Fibroblast of pulmonary artery (primary cell): ENCODE measurements at regions not wholly inside any gene's neighbourhood (a gene's known extent, or its start where the extent isn't known, plus 50 kb on each side); places are given as distances from the start of the nearest gene placed in this dataset.

Source experiments
- DNase-seq: peaks from one replicate; pipeline ENCODE4 v3.0.0-alpha.2; 2010; ENCODE audit warnings: low read depth
- H3K4me3 ChIP-seq: replicated peaks from 2 replicates; pipeline ENCODE4 v1.5.1; 2011; ENCODE audit warnings: low read depth, mild to moderate bottlenecking, control low read depth, low read length, moderate library complexity
- TF ChIP-seq, protein P1 (sequence below): IDR thresholded peaks from 2 replicates; pipeline ENCODE4 v1.5.1; 2011; ENCODE audit warnings: mild to moderate bottlenecking, control low read depth, low read length, inconsistent platforms; ENCODE audit errors: missing control alignments

- TF ChIP-seq, protein P1, sequence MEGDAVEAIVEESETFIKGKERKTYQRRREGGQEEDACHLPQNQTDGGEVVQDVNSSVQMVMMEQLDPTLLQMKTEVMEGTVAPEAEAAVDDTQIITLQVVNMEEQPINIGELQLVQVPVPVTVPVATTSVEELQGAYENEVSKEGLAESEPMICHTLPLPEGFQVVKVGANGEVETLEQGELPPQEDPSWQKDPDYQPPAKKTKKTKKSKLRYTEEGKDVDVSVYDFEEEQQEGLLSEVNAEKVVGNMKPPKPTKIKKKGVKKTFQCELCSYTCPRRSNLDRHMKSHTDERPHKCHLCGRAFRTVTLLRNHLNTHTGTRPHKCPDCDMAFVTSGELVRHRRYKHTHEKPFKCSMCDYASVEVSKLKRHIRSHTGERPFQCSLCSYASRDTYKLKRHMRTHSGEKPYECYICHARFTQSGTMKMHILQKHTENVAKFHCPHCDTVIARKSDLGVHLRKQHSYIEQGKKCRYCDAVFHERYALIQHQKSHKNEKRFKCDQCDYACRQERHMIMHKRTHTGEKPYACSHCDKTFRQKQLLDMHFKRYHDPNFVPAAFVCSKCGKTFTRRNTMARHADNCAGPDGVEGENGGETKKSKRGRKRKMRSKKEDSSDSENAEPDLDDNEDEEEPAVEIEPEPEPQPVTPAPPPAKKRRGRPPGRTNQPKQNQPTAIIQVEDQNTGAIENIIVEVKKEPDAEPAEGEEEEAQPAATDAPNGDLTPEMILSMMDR: no peak
- no peak overlapping the region for H3K4me3 ChIP-seq
- DNase-seq: no peak
These were observed 164.9 kb upstream of the PRNP start for GRCh38 chr20:4521170-4521968.

DNA sequence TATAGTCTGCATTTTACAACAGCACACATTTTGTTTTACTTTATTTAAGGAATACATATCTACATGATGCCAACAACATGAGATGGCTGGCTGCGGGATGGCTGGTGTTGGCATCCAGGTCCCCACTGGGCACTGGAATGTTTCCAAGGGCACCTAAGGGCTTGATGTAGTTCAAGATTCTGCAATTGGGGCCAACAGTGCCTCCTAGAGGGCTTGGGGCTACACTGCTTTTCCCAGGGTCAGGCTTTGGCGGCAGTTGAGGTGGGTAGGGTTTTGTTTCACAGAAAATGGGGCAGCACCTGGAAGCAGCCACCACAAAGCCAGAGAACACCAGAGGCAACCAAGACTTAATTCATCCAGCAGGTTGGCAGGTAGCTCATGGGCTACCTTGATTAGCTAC lies 166.7 kb upstream of the PRNP start:
- TF ChIP-seq, protein P1: peak; percentile 56
- H3K4me3 ChIP-seq: no peak overlapping the region
- DNase-seq: no peak

GRCh38 chr20:4516876-4517275 lies 169.4 kb upstream of the PRNP start:
- DNase-seq: no peak
- TF ChIP-seq, protein P1: no peak
- no peak overlapping the region for H3K4me3 ChIP-seq

GRCh38 chr20:4513720-4514119 lies 172.5 kb upstream of the PRNP start:
- DNase-seq: peak; percentile 71
- H3K4me3 ChIP-seq: no peak overlapping the region
- TF ChIP-seq, protein P1: no peak

DNA sequence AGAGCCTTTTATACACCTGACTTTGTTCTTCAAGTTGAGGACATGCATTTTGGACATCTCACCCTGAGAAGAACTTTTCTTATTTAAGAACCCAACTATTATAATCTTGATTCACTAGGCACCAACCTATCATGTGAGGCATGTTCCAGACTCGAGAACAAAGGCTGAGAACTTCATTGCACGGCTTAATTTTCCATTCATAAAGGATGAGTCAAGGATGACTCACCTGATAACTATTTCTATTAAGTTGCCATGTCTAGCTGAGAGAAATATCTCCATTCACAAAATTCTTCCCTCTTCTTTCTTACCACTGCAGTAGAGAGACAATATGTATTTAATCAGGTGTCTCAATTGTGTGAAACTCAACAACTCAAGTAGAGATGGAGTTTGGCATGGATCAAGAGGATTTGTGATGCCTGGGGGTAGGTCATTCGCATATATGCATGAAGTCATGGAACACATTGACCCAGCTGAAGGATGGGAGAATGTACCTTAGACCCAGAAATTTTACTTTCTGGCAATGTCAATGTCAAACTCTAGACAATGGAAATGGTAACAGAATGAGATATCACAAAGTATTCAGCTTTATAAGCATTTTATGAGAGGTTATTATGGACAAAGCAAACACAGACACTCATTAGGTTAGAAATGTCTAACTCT lies 173.2 kb upstream of the PRNP start:
- peak; percentile 93 for DNase-seq
- H3K4me3 ChIP-seq: no peak overlapping the region
- TF ChIP-seq, protein P1: no peak

GRCh38 chr20:4511776-4512175 lies 174.5 kb upstream of the PRNP start:
- TF ChIP-seq, protein P1: no peak
- H3K4me3 ChIP-seq: no peak overlapping the region
- no peak for DNase-seq
